ENCODE measurements at regions not wholly inside any gene's neighbourhood (a gene's known extent, or its start where the extent isn't known, plus 50 kb on each side); places are given as distances from the start of the nearest gene placed in this dataset.

DNA sequence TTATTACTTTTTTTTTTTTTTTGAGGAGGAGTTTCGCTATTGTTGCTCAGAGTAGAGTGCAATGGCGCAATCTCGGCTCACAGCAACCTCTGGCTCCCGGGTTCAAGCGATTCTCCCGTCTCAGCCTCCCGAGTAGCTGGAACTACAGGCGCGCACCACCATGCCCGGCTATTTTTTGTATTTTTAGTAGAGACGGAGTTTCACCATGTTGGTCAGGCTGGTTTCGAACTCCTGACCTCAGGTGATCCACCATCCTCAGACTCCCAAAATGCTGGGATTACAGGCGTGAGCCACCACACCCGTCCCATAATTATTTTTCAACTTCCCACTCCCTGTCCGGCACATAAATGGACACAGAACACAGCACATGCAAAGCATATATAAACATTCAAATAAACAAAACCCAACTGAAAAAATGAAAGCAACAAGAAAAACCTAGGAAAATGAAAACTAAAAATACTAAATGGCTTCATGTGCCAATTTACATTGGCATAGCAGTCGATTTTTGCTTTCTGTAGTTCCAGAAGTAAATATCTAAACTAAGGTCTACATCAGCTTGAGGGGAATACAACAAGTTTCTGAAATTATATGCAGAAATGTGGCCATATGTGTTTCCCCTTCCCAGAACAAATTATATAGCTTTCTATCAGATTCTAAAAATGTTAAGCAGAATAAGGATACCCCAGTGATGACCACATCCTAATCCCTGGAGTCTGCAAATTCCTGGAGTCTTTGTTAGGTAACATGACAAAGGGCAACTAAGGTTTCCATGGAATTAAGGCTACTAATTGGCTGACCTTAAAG lies 113.9 kb downstream of the HFE start:
- TF ChIP-seq, protein P1, sequence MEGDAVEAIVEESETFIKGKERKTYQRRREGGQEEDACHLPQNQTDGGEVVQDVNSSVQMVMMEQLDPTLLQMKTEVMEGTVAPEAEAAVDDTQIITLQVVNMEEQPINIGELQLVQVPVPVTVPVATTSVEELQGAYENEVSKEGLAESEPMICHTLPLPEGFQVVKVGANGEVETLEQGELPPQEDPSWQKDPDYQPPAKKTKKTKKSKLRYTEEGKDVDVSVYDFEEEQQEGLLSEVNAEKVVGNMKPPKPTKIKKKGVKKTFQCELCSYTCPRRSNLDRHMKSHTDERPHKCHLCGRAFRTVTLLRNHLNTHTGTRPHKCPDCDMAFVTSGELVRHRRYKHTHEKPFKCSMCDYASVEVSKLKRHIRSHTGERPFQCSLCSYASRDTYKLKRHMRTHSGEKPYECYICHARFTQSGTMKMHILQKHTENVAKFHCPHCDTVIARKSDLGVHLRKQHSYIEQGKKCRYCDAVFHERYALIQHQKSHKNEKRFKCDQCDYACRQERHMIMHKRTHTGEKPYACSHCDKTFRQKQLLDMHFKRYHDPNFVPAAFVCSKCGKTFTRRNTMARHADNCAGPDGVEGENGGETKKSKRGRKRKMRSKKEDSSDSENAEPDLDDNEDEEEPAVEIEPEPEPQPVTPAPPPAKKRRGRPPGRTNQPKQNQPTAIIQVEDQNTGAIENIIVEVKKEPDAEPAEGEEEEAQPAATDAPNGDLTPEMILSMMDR (IDR thresholded peaks at IDR 0.05): no peak
- no peak for TF ChIP-seq POLR2A (IDR thresholded peaks at IDR 0.05)
